ENCODE measurements at regions not wholly inside any gene's neighbourhood (a gene's known extent, or its start where the extent isn't known, plus 50 kb on each side); places are given as distances from the start of the nearest gene placed in this dataset.

- DNase-seq (ENCODE audit: low spot score) = no peak
Observed at GRCh38 chr19:28290963-28291657, 921.8 kb downstream of the UQCRFS1 start.

GRCh38 chr19:28289295-28290063 lies 923.5 kb downstream of the UQCRFS1 start:
- DNase-seq (ENCODE audit: low spot score) = peak; percentile 90

GRCh38 chr19:28288572-28289264 lies 924.2 kb downstream of the UQCRFS1 start:
- no peak for DNase-seq (ENCODE audit: low spot score)

GRCh38 chr19:28285917-28286316 lies 927.0 kb downstream of the UQCRFS1 start:
- no peak for DNase-seq (ENCODE audit: low spot score)

GRCh38 chr19:28285078-28285477 lies 927.9 kb downstream of the UQCRFS1 start:
- DNase-seq (ENCODE audit: low spot score) = no peak

- no peak for DNase-seq (ENCODE audit: low spot score)
Observed at GRCh38 chr19:28284389-28284788, 928.6 kb downstream of the UQCRFS1 start.

GRCh38 chr19:28283592-28283991 lies 929.4 kb downstream of the UQCRFS1 start:
- no peak for DNase-seq (ENCODE audit: low spot score)

- DNase-seq (ENCODE audit: low spot score) = no peak
Observed at GRCh38 chr19:28281676-28282075, 931.3 kb downstream of the UQCRFS1 start.

GRCh38 chr19:28264556-28264955 lies 948.4 kb downstream of the UQCRFS1 start:
- DNase-seq (ENCODE audit: low spot score) = no peak

- DNase-seq (ENCODE audit: low spot score) = no peak
Observed at GRCh38 chr19:28258829-28259228, 954.1 kb downstream of the UQCRFS1 start.

- no peak for DNase-seq (ENCODE audit: low spot score)
Observed at GRCh38 chr19:28257396-28257795, 955.6 kb downstream of the UQCRFS1 start.

- no peak for DNase-seq (ENCODE audit: low spot score)
Observed at GRCh38 chr19:28247243-28247642, 965.7 kb downstream of the UQCRFS1 start.

GRCh38 chr19:28245937-28246336 lies 967.0 kb downstream of the UQCRFS1 start:
- no peak for DNase-seq (ENCODE audit: low spot score)

GRCh38 chr19:28244966-28245365 lies 968.0 kb downstream of the UQCRFS1 start:
- DNase-seq (ENCODE audit: low spot score) = no peak

GRCh38 chr19:28242317-28242927 lies 970.5 kb downstream of the UQCRFS1 start:
- peak; percentile 49 for DNase-seq (ENCODE audit: low spot score)

- peak; percentile 16 for DNase-seq (ENCODE audit: low spot score)
Observed at GRCh38 chr19:28239270-28239669, 973.7 kb downstream of the UQCRFS1 start.

GRCh38 chr19:28238270-28238820 lies 974.6 kb downstream of the UQCRFS1 start:
- DNase-seq (ENCODE audit: low spot score) = no peak

GRCh38 chr19:28235606-28236125 lies 977.3 kb downstream of the UQCRFS1 start:
- no peak for DNase-seq (ENCODE audit: low spot score)

- no peak for DNase-seq (ENCODE audit: low spot score)
Observed at GRCh38 chr19:28234637-28235036, 978.3 kb downstream of the UQCRFS1 start.

- DNase-seq (ENCODE audit: low spot score) = no peak
Observed at GRCh38 chr19:28228854-28229253, 984.1 kb downstream of the UQCRFS1 start.

- DNase-seq (ENCODE audit: low spot score) = no peak
Observed at GRCh38 chr19:28224441-28224840, 988.5 kb downstream of the UQCRFS1 start.

- no peak for DNase-seq (ENCODE audit: low spot score)
Observed at GRCh38 chr19:28221736-28222135, 991.2 kb downstream of the UQCRFS1 start.
